SK-N-SH (cell line): ENCODE measurements at regions not wholly inside any gene's neighbourhood (a gene's known extent, or its start where the extent isn't known, plus 50 kb on each side); places are given as distances from the start of the nearest gene placed in this dataset.

ENCODE experiments used
- CTCF ChIA-PET: fragments of 300-600, 350-600 bp; formaldehyde crosslinking; extraction: SDS; loops from one replicate; lab custom pipeline; 2021; lab: Yijun Ruan, JAX
- POLR2A ChIA-PET: fragments of 350-600 bp; sonication (Branson Sonifier 250); formaldehyde crosslinking; extraction: SDS; loops from one replicate; lab custom pipeline; 2020; ENCODE audit warnings: antibody characterized with exemption, inconsistent platforms; lab: Yijun Ruan, JAX
- DNase-seq: peaks from one replicate; pipeline ENCODE4 v3.0.0; 2012
- H2AFZ ChIP-seq: fragments of 200-600 bp; sonication (generic); 2 replicates; pipeline ENCODE4 v1.8.1; 2016; ENCODE audit warnings: antibody characterized with exemption, mild to moderate bottlenecking, low read depth
- H3F3A ChIP-seq: fragments of 200-600 bp; sonication (generic); replicated peaks from 2 replicates; pipeline ENCODE3; 2016; ENCODE audit warnings: antibody characterized with exemption, mild to moderate bottlenecking; ENCODE audit not compliant: insufficient read depth
- H3K27ac ChIP-seq, 2 experiments: fragments of 200-500 bp in 1 of 2; fragments of 200-600 bp in 1 of 2; sonication (Bioruptor generic) in 1 of 2; sonication (generic), shearing (Covaris generic) in 1 of 2; 2 replicates each; pipeline versions ENCODE4 v1.5.1 to v1.6.1; 2014 to 2016; ENCODE audit warnings: low read depth in 2 of 2, inconsistent platforms in 1 of 2, low read length in 1 of 2, mild to moderate bottlenecking in 1 of 2, mixed read lengths in 1 of 2
- H3K27me3 ChIP-seq: fragments of 200-600 bp; sonication (generic), shearing (Covaris generic); 2 replicates; pipeline ENCODE4 v1.6.1; 2016; ENCODE audit warnings: mixed run types; ENCODE audit not compliant: insufficient read depth
- H3K36me3 ChIP-seq, 2 experiments: fragments of 200-500 bp in 1 of 2; fragments of 200-600 bp in 1 of 2; sonication (Bioruptor generic) in 1 of 2; sonication (generic) in 1 of 2; replicated peaks in 1 of 2; 2 replicates each; pipeline versions ENCODE3 to v1.5.1; 2014 to 2016; ENCODE audit warnings: low read length in 1 of 2, mild to moderate bottlenecking in 1 of 2; ENCODE audit not compliant: insufficient read depth in 2 of 2, control insufficient read depth in 1 of 2
- H3K4me1 ChIP-seq, 2 experiments: fragments of 200-500 bp in 1 of 2; fragments of 200-600 bp in 1 of 2; sonication (Bioruptor generic) in 1 of 2; sonication (generic), shearing (Covaris generic) in 1 of 2; 2 replicates each; pipeline versions ENCODE4 v1.5.1 to v1.6.1; 2014 to 2016; ENCODE audit warnings: low read depth in 1 of 2, low read length in 1 of 2, mixed run types in 1 of 2; ENCODE audit not compliant: insufficient read depth in 2 of 2, control insufficient read depth in 1 of 2
- H3K4me2 ChIP-seq: fragments of 200-600 bp; sonication (generic), shearing (Covaris generic); 2 replicates; pipeline ENCODE4 v1.6.1; 2017; ENCODE audit warnings: mixed run types
- H3K4me3 ChIP-seq, 2 experiments: fragments of 200-500 bp in 1 of 2; fragments of 200-600 bp in 1 of 2; sonication (Bioruptor generic) in 1 of 2; sonication (generic), shearing (Covaris generic) in 1 of 2; 2 replicates each; pipeline versions ENCODE4 v1.5.1 to v1.8.1; 2014 to 2016; ENCODE audit warnings: low read depth in 2 of 2, inconsistent platforms in 1 of 2, low read length in 1 of 2, mild to moderate bottlenecking in 1 of 2, mixed read lengths in 1 of 2, moderate library complexity in 1 of 2
- H3K79me2 ChIP-seq: fragments of 200-600 bp; sonication (generic); 2 replicates; pipeline ENCODE4 v1.8.1; 2017; ENCODE audit warnings: mild to moderate bottlenecking; ENCODE audit not compliant: insufficient read depth
- H3K9ac ChIP-seq: fragments of 200-600 bp; sonication (generic); 2 replicates; pipeline ENCODE4 v1.6.1; 2017; ENCODE audit warnings: mixed run types
- H3K9me2 ChIP-seq: fragments of 200-600 bp; sonication (generic); 2 replicates; pipeline ENCODE4 v1.6.1; 2017; ENCODE audit warnings: mixed run types
- H3K9me3 ChIP-seq: fragments of 200-600 bp; sonication (generic); 2 replicates; pipeline ENCODE4 v1.6.1; 2017; ENCODE audit warnings: mixed run types, mild to moderate bottlenecking, moderate library complexity
- H4K20me1 ChIP-seq: fragments of 200-600 bp; sonication (generic); 2 replicates; pipeline ENCODE4 v1.6.1; 2017; ENCODE audit warnings: mild to moderate bottlenecking, mixed run types; ENCODE audit not compliant: insufficient read depth
- CHD2 ChIP-seq: fragments of 150-350 bp; IDR thresholded peaks from 2 replicates; pipeline ENCODE4 v1.6.1; 2018; ENCODE audit warnings: low read length; ENCODE audit not compliant: partially characterized antibody
- ELF1 ChIP-seq: IDR thresholded peaks from 2 replicates; pipeline ENCODE4 v1.4.0; 2012
- EP300 ChIP-seq, 2 experiments: IDR thresholded peaks; 2 replicates each; pipeline versions ENCODE4 v1.4.0 to v1.6.1; 2012; ENCODE audit warnings: borderline replicate concordance in 1 of 2, low read depth in 1 of 2, low read length in 1 of 2
- JUND ChIP-seq: IDR thresholded peaks from 2 replicates; pipeline ENCODE4 v1.4.0; 2012
- MXI1 ChIP-seq: IDR thresholded peaks from 2 replicates; pipeline ENCODE4 v1.6.1; 2012; ENCODE audit warnings: mild to moderate bottlenecking, low read depth, low read length, improper control_type of control experiment
- NFIC ChIP-seq: IDR thresholded peaks from 2 replicates; pipeline ENCODE4 v1.4.0; 2012; ENCODE audit warnings: borderline replicate concordance
- RAD21 ChIP-seq: IDR thresholded peaks from 2 replicates; pipeline ENCODE4 v1.6.1; 2012; ENCODE audit warnings: mild to moderate bottlenecking, low read length
- RCOR1 ChIP-seq: fragments of 150-350 bp; IDR thresholded peaks from 2 replicates; pipeline ENCODE4 v1.6.1; 2017; ENCODE audit warnings: antibody characterized with exemption, low read length
- SIN3A ChIP-seq: IDR thresholded peaks from 2 replicates; pipeline ENCODE4 v1.6.1; 2012; ENCODE audit warnings: low read depth, mild to moderate bottlenecking, low read length, moderate library complexity, borderline replicate concordance
- SMC3 ChIP-seq: IDR thresholded peaks from 2 replicates; pipeline ENCODE4 v1.6.1; 2012; ENCODE audit warnings: low read depth, low read length, improper control_type of control experiment
- YY1 ChIP-seq: IDR thresholded peaks from 2 replicates; pipeline ENCODE4 v1.4.0; 2012; ENCODE audit warnings: low read depth, mild to moderate bottlenecking
- WGBS: methylation state at CpG from one replicate; pipeline ENCODE4 v1.1.6; 2017; ENCODE audit warnings: low lambda C conversion rate; 5-methylcytosine and 5-hydroxymethylcytosine counted together
- TF ChIP-seq, protein P1 (sequence below): IDR thresholded peaks from 2 replicates; pipeline ENCODE4; 2012
- TF ChIP-seq, protein P2 (sequence below): IDR thresholded peaks from 2 replicates; pipeline ENCODE4 v1.4.0; 2012; ENCODE audit warnings: low read depth, borderline replicate concordance
- TF ChIP-seq, protein P3 (sequence below): IDR thresholded peaks from 2 replicates; pipeline ENCODE4 v1.6.1; 2012; ENCODE audit warnings: mild to moderate bottlenecking, low read depth, low read length, moderate library complexity
- TF ChIP-seq, protein P4 (sequence below): IDR thresholded peaks from 2 replicates; pipeline ENCODE4 v1.4.0; 2012; ENCODE audit warnings: low read depth

DNA sequence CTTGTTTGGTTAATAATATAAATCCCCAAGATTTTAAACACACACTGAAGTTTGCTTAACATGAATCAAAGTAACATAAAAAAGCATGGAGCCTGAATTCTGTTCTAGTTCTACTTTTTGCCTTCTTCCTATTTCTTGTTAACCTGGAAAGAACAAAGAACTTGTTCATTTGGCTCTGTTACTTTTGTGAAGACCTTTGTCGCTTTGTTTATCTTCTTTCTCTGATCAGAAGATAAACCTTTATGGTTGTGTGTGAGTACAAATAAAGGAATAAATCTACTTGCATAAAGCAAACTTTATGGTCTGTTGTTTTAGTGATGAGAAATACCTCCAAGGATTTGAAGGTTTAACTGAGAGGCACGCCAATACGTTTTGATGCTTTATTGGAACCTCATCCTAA lies 210.1 kb upstream of the SATB1 start:
- Histone ChIP-seq H3K9ac (no peak overlapping the region), H3F3A (no peaks in the 10 kb centered on the region), H3K4me1 (no peaks in the 10 kb centered on the region), H3K27ac (no peak overlapping the region), H2AFZ (no peak overlapping the region), H3K36me3 (no peaks in the 10 kb centered on the region), H3K4me3 (no peak overlapping the region), H3K4me2 (no peak overlapping the region), H3K79me2 (no peaks in the 10 kb centered on the region), H3K9me2 (no peaks in the 10 kb centered on the region), H4K20me1 (no peaks in the 10 kb centered on the region), H3K27me3 (no peaks in the 10 kb centered on the region), H3K9me3 (no peaks in the 10 kb centered on the region)
- DNase-seq, result no peak
- ChIA-PET POLR2A (no interaction called here), CTCF (no interaction called here)
- no peak for TF ChIP-seq CHD2
- no peak for TF ChIP-seq MXI1
- TF ChIP-seq EP300 (IDR thresholded peaks at IDR 0.05; ENCODE audit: borderline replicate concordance in 1 of 2, low read depth in 1 of 2, low read length in 1 of 2), result no peak
- no peak for TF ChIP-seq RCOR1
- TF ChIP-seq, protein P1, sequence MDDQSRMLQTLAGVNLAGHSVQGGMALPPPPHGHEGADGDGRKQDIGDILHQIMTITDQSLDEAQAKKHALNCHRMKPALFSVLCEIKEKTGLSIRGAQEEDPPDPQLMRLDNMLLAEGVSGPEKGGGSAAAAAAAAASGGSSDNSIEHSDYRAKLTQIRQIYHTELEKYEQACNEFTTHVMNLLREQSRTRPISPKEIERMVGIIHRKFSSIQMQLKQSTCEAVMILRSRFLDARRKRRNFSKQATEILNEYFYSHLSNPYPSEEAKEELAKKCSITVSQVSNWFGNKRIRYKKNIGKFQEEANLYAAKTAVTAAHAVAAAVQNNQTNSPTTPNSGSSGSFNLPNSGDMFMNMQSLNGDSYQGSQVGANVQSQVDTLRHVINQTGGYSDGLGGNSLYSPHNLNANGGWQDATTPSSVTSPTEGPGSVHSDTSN, result no peak
- TF ChIP-seq, protein P2, sequence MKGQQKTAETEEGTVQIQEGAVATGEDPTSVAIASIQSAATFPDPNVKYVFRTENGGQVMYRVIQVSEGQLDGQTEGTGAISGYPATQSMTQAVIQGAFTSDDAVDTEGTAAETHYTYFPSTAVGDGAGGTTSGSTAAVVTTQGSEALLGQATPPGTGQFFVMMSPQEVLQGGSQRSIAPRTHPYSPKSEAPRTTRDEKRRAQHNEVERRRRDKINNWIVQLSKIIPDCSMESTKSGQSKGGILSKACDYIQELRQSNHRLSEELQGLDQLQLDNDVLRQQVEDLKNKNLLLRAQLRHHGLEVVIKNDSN, result no peak
- no peak for TF ChIP-seq NFIC
- no peak for TF ChIP-seq ELF1
- TF ChIP-seq, protein P3, sequence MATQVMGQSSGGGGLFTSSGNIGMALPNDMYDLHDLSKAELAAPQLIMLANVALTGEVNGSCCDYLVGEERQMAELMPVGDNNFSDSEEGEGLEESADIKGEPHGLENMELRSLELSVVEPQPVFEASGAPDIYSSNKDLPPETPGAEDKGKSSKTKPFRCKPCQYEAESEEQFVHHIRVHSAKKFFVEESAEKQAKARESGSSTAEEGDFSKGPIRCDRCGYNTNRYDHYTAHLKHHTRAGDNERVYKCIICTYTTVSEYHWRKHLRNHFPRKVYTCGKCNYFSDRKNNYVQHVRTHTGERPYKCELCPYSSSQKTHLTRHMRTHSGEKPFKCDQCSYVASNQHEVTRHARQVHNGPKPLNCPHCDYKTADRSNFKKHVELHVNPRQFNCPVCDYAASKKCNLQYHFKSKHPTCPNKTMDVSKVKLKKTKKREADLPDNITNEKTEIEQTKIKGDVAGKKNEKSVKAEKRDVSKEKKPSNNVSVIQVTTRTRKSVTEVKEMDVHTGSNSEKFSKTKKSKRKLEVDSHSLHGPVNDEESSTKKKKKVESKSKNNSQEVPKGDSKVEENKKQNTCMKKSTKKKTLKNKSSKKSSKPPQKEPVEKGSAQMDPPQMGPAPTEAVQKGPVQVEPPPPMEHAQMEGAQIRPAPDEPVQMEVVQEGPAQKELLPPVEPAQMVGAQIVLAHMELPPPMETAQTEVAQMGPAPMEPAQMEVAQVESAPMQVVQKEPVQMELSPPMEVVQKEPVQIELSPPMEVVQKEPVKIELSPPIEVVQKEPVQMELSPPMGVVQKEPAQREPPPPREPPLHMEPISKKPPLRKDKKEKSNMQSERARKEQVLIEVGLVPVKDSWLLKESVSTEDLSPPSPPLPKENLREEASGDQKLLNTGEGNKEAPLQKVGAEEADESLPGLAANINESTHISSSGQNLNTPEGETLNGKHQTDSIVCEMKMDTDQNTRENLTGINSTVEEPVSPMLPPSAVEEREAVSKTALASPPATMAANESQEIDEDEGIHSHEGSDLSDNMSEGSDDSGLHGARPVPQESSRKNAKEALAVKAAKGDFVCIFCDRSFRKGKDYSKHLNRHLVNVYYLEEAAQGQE, result no peak
- TF ChIP-seq SMC3, result no peak
- no peak for TF ChIP-seq JUND
- no peak for TF ChIP-seq YY1
- TF ChIP-seq, protein P4, sequence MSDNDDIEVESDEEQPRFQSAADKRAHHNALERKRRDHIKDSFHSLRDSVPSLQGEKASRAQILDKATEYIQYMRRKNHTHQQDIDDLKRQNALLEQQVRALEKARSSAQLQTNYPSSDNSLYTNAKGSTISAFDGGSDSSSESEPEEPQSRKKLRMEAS, result no peak
- TF ChIP-seq SIN3A, result no peak
- TF ChIP-seq RAD21, result no peak
- WGBS, result 34% methylated on average over 3 of the region's 3 CpGs
